SK-N-SH (cell line): ENCODE measurements at regions not wholly inside any gene's neighbourhood (a gene's known extent, or its start where the extent isn't known, plus 50 kb on each side); places are given as distances from the start of the nearest gene placed in this dataset.

Experiments used
- CTCF ChIA-PET: fragments of 300-600, 350-600 bp; formaldehyde crosslinking; extraction: SDS; loops from one replicate; lab custom pipeline; 2021; lab: Yijun Ruan, JAX
- POLR2A ChIA-PET: fragments of 350-600 bp; sonication (Branson Sonifier 250); formaldehyde crosslinking; extraction: SDS; loops from one replicate; lab custom pipeline; 2020; ENCODE audit warnings: antibody characterized with exemption, inconsistent platforms; lab: Yijun Ruan, JAX
- DNase-seq: peaks from one replicate; pipeline ENCODE4 v3.0.0; 2012
- H2AFZ ChIP-seq: fragments of 200-600 bp; sonication (generic); 2 replicates; pipeline ENCODE4 v1.8.1; 2016; ENCODE audit warnings: antibody characterized with exemption, mild to moderate bottlenecking, low read depth
- H3F3A ChIP-seq: fragments of 200-600 bp; sonication (generic); replicated peaks from 2 replicates; pipeline ENCODE3; 2016; ENCODE audit warnings: antibody characterized with exemption, mild to moderate bottlenecking; ENCODE audit not compliant: insufficient read depth
- H3K27ac ChIP-seq, 2 experiments: fragments of 200-500 bp in 1 of 2; fragments of 200-600 bp in 1 of 2; sonication (Bioruptor generic) in 1 of 2; sonication (generic), shearing (Covaris generic) in 1 of 2; 2 replicates each; pipeline versions ENCODE4 v1.5.1 to v1.6.1; 2014 to 2016; ENCODE audit warnings: low read depth in 2 of 2, inconsistent platforms in 1 of 2, low read length in 1 of 2, mild to moderate bottlenecking in 1 of 2, mixed read lengths in 1 of 2
- H3K27me3 ChIP-seq: fragments of 200-600 bp; sonication (generic), shearing (Covaris generic); 2 replicates; pipeline ENCODE4 v1.6.1; 2016; ENCODE audit warnings: mixed run types; ENCODE audit not compliant: insufficient read depth
- H3K36me3 ChIP-seq, 2 experiments: fragments of 200-500 bp in 1 of 2; fragments of 200-600 bp in 1 of 2; sonication (Bioruptor generic) in 1 of 2; sonication (generic) in 1 of 2; replicated peaks in 1 of 2; 2 replicates each; pipeline versions ENCODE3 to v1.5.1; 2014 to 2016; ENCODE audit warnings: low read length in 1 of 2, mild to moderate bottlenecking in 1 of 2; ENCODE audit not compliant: insufficient read depth in 2 of 2, control insufficient read depth in 1 of 2
- H3K4me1 ChIP-seq, 2 experiments: fragments of 200-500 bp in 1 of 2; fragments of 200-600 bp in 1 of 2; sonication (Bioruptor generic) in 1 of 2; sonication (generic), shearing (Covaris generic) in 1 of 2; 2 replicates each; pipeline versions ENCODE4 v1.5.1 to v1.6.1; 2014 to 2016; ENCODE audit warnings: low read depth in 1 of 2, low read length in 1 of 2, mixed run types in 1 of 2; ENCODE audit not compliant: insufficient read depth in 2 of 2, control insufficient read depth in 1 of 2
- H3K4me2 ChIP-seq: fragments of 200-600 bp; sonication (generic), shearing (Covaris generic); 2 replicates; pipeline ENCODE4 v1.6.1; 2017; ENCODE audit warnings: mixed run types
- H3K4me3 ChIP-seq, 2 experiments: fragments of 200-500 bp in 1 of 2; fragments of 200-600 bp in 1 of 2; sonication (Bioruptor generic) in 1 of 2; sonication (generic), shearing (Covaris generic) in 1 of 2; 2 replicates each; pipeline versions ENCODE4 v1.5.1 to v1.8.1; 2014 to 2016; ENCODE audit warnings: low read depth in 2 of 2, inconsistent platforms in 1 of 2, low read length in 1 of 2, mild to moderate bottlenecking in 1 of 2, mixed read lengths in 1 of 2, moderate library complexity in 1 of 2
- H3K79me2 ChIP-seq: fragments of 200-600 bp; sonication (generic); 2 replicates; pipeline ENCODE4 v1.8.1; 2017; ENCODE audit warnings: mild to moderate bottlenecking; ENCODE audit not compliant: insufficient read depth
- H3K9ac ChIP-seq: fragments of 200-600 bp; sonication (generic); 2 replicates; pipeline ENCODE4 v1.6.1; 2017; ENCODE audit warnings: mixed run types
- H3K9me2 ChIP-seq: fragments of 200-600 bp; sonication (generic); 2 replicates; pipeline ENCODE4 v1.6.1; 2017; ENCODE audit warnings: mixed run types
- H3K9me3 ChIP-seq: fragments of 200-600 bp; sonication (generic); 2 replicates; pipeline ENCODE4 v1.6.1; 2017; ENCODE audit warnings: mixed run types, mild to moderate bottlenecking, moderate library complexity
- H4K20me1 ChIP-seq: fragments of 200-600 bp; sonication (generic); 2 replicates; pipeline ENCODE4 v1.6.1; 2017; ENCODE audit warnings: mild to moderate bottlenecking, mixed run types; ENCODE audit not compliant: insufficient read depth
- ELF1 ChIP-seq: IDR thresholded peaks from 2 replicates; pipeline ENCODE4 v1.4.0; 2012
- EP300 ChIP-seq, 2 experiments: IDR thresholded peaks; 2 replicates each; pipeline versions ENCODE4 v1.4.0 to v1.6.1; 2012; ENCODE audit warnings: borderline replicate concordance in 1 of 2, low read depth in 1 of 2, low read length in 1 of 2
- FOSL2 ChIP-seq: IDR thresholded peaks from 2 replicates; pipeline ENCODE4 v1.4.0; 2012; ENCODE audit warnings: low read depth, mild to moderate bottlenecking, moderate library complexity, borderline replicate concordance
- FOXJ3 ChIP-seq: sonication (generic); formaldehyde crosslinking; IDR thresholded peaks from 2 replicates; pipeline ENCODE4 v1.5.1; 2020; ENCODE audit warnings: mild to moderate bottlenecking, missing genetic modification reagents
- FOXM1 ChIP-seq: IDR thresholded peaks from 2 replicates; pipeline ENCODE4 v1.4.0; 2012; ENCODE audit warnings: low read depth, mild to moderate bottlenecking
- GATA2 ChIP-seq: sonication (generic); formaldehyde crosslinking; IDR thresholded peaks from 2 replicates; pipeline ENCODE4 v1.5.0; 2020; ENCODE audit warnings: mild to moderate bottlenecking, missing genetic modification reagents
- MXI1 ChIP-seq: IDR thresholded peaks from 2 replicates; pipeline ENCODE4 v1.6.1; 2012; ENCODE audit warnings: mild to moderate bottlenecking, low read depth, low read length, improper control_type of control experiment
- NFIC ChIP-seq: IDR thresholded peaks from 2 replicates; pipeline ENCODE4 v1.4.0; 2012; ENCODE audit warnings: borderline replicate concordance
- NRF1 ChIP-seq: IDR thresholded peaks from 2 replicates; pipeline ENCODE4 v1.6.1; 2012; ENCODE audit warnings: low read depth, mild to moderate bottlenecking, low read length
- RAD21 ChIP-seq: IDR thresholded peaks from 2 replicates; pipeline ENCODE4 v1.6.1; 2012; ENCODE audit warnings: mild to moderate bottlenecking, low read length
- RFX5 ChIP-seq: IDR thresholded peaks from 2 replicates; pipeline ENCODE4 v1.6.1; 2012; ENCODE audit warnings: mild to moderate bottlenecking, improper control_type of control experiment, low read length
- RXRA ChIP-seq: IDR thresholded peaks from 2 replicates; pipeline ENCODE4 v1.4.0; 2012; ENCODE audit warnings: low read depth, mild to moderate bottlenecking, borderline replicate concordance
- SIN3A ChIP-seq: IDR thresholded peaks from 2 replicates; pipeline ENCODE4 v1.6.1; 2012; ENCODE audit warnings: low read depth, mild to moderate bottlenecking, low read length, moderate library complexity, borderline replicate concordance
- TEAD4 ChIP-seq: IDR thresholded peaks from 2 replicates; pipeline ENCODE4 v1.4.0; 2012; ENCODE audit warnings: mild to moderate bottlenecking, borderline replicate concordance; ENCODE audit not compliant: insufficient read depth
- YY1 ChIP-seq: IDR thresholded peaks from 2 replicates; pipeline ENCODE4 v1.4.0; 2012; ENCODE audit warnings: low read depth, mild to moderate bottlenecking
- WGBS: methylation state at CpG from one replicate; pipeline ENCODE4 v1.1.6; 2017; ENCODE audit warnings: low lambda C conversion rate; 5-methylcytosine and 5-hydroxymethylcytosine counted together
- TF ChIP-seq, protein P1 (sequence below): fragments of 150-350 bp; IDR thresholded peaks from 2 replicates; pipeline ENCODE4 v1.6.1; 2016; ENCODE audit warnings: mild to moderate bottlenecking, low read depth, low read length
- TF ChIP-seq, protein P2 (sequence below): IDR thresholded peaks from 2 replicates; pipeline ENCODE4; 2012
- TF ChIP-seq, protein P3 (sequence below): fragments of 150-350 bp; IDR thresholded peaks from 2 replicates; pipeline ENCODE4 v1.6.1; 2017; ENCODE audit warnings: antibody characterized with exemption, low read length, low read depth, borderline replicate concordance
- TF ChIP-seq, protein P4 (sequence below): IDR thresholded peaks from 2 replicates; pipeline ENCODE4 v1.4.0; 2012; ENCODE audit warnings: low read depth, borderline replicate concordance
- TF ChIP-seq, protein P5 (sequence below): IDR thresholded peaks from 2 replicates; pipeline ENCODE4 v1.6.1; 2012; ENCODE audit warnings: mild to moderate bottlenecking, low read depth, low read length, moderate library complexity

DNA sequence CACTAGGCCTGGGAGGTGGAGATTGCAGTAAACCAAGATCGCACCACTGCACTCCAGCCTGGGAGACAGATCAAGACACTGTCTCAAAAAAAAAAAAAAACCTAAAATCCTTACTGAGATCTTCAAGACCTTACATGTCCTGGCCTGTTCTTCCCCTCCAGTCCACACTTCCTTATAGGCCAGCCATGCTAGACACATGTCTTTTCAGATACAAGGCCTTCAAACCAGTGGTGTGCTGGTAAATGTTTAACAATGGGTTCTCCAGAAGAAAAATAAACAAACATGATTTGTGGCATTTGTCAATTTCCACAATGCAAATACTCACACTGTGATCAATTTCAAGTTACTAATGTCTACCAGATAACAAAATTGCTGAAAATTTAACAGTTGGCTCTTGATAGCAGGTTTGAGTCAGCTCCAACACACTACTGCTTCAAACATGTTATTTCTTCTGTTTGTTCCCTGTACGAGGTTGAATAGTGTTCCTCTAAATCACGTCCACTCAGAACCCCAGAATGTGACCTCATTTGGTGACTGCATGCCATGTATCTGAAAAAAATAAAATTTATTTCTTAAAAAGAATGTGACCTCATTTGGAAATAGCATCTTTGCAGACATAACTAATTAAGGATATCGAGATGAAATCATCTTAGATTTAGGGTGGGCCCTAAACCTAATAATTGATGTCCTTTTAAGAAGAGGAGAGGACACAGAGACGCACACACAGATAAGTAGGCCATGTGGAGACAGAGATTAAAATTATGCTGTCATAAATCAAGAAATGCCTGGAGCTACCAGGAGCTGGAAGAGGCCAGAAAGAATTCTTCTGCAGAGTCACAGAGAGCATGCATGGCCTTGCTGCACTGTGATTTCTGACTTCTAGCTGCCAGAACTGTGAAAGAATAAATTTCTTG, 144.4 kb downstream of the ZNF674 start:
- 0 out of 2 replicates have a peak, but pooled peaks cover 8% of the 10 kb centered on the region for H3K27me3 ChIP-seq
- POLR2A ChIA-PET = no interaction called here

More for the DNA sequence above, 144.4 kb downstream of the ZNF674 start:
- CTCF ChIA-PET = interaction anchor here (1.1 kb wide), 1 partner anchor 14 kb away, joined by 4 read pairs; no protein-coding TSS in a partner anchor
- no peak for DNase-seq
- Histone ChIP-seq H3K9ac (no peak overlapping the region), H3K4me1 (no peaks in the 10 kb centered on the region), H3K36me3 (no peaks in the 10 kb centered on the region), H3K9me2 (no peaks in the 10 kb centered on the region)
- TF ChIP-seq FOXJ3 (no peak), FOSL2 (no peak), EP300 (IDR thresholded peaks at IDR 0.05; ENCODE audit: borderline replicate concordance in 1 of 2, low read depth in 1 of 2, low read length in 1 of 2) (no peak), MXI1 (no peak), NFIC (no peak), TEAD4 (no peak), RAD21 (no peak), YY1 (no peak), RXRA (no peak), ELF1 (no peak), FOXM1 (no peak), NRF1 (no peak), RFX5 (no peak), SIN3A (no peak), GATA2 (CRISPR knock-in tag) (no peak)
- TF ChIP-seq, protein P1, sequence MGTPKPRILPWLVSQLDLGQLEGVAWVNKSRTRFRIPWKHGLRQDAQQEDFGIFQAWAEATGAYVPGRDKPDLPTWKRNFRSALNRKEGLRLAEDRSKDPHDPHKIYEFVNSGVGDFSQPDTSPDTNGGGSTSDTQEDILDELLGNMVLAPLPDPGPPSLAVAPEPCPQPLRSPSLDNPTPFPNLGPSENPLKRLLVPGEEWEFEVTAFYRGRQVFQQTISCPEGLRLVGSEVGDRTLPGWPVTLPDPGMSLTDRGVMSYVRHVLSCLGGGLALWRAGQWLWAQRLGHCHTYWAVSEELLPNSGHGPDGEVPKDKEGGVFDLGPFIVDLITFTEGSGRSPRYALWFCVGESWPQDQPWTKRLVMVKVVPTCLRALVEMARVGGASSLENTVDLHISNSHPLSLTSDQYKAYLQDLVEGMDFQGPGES = no peak
- TF ChIP-seq, protein P2, sequence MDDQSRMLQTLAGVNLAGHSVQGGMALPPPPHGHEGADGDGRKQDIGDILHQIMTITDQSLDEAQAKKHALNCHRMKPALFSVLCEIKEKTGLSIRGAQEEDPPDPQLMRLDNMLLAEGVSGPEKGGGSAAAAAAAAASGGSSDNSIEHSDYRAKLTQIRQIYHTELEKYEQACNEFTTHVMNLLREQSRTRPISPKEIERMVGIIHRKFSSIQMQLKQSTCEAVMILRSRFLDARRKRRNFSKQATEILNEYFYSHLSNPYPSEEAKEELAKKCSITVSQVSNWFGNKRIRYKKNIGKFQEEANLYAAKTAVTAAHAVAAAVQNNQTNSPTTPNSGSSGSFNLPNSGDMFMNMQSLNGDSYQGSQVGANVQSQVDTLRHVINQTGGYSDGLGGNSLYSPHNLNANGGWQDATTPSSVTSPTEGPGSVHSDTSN = no peak
- TF ChIP-seq, protein P3, sequence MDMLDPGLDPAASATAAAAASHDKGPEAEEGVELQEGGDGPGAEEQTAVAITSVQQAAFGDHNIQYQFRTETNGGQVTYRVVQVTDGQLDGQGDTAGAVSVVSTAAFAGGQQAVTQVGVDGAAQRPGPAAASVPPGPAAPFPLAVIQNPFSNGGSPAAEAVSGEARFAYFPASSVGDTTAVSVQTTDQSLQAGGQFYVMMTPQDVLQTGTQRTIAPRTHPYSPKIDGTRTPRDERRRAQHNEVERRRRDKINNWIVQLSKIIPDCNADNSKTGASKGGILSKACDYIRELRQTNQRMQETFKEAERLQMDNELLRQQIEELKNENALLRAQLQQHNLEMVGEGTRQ = no peak
- TF ChIP-seq, protein P4, sequence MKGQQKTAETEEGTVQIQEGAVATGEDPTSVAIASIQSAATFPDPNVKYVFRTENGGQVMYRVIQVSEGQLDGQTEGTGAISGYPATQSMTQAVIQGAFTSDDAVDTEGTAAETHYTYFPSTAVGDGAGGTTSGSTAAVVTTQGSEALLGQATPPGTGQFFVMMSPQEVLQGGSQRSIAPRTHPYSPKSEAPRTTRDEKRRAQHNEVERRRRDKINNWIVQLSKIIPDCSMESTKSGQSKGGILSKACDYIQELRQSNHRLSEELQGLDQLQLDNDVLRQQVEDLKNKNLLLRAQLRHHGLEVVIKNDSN = no peak
- TF ChIP-seq, protein P5, sequence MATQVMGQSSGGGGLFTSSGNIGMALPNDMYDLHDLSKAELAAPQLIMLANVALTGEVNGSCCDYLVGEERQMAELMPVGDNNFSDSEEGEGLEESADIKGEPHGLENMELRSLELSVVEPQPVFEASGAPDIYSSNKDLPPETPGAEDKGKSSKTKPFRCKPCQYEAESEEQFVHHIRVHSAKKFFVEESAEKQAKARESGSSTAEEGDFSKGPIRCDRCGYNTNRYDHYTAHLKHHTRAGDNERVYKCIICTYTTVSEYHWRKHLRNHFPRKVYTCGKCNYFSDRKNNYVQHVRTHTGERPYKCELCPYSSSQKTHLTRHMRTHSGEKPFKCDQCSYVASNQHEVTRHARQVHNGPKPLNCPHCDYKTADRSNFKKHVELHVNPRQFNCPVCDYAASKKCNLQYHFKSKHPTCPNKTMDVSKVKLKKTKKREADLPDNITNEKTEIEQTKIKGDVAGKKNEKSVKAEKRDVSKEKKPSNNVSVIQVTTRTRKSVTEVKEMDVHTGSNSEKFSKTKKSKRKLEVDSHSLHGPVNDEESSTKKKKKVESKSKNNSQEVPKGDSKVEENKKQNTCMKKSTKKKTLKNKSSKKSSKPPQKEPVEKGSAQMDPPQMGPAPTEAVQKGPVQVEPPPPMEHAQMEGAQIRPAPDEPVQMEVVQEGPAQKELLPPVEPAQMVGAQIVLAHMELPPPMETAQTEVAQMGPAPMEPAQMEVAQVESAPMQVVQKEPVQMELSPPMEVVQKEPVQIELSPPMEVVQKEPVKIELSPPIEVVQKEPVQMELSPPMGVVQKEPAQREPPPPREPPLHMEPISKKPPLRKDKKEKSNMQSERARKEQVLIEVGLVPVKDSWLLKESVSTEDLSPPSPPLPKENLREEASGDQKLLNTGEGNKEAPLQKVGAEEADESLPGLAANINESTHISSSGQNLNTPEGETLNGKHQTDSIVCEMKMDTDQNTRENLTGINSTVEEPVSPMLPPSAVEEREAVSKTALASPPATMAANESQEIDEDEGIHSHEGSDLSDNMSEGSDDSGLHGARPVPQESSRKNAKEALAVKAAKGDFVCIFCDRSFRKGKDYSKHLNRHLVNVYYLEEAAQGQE = no peak
- TF ChIP-seq, all 33 proteins: peak for 0
- H3F3A ChIP-seq = no peaks in the 10 kb centered on the region
- no peak overlapping the region for H3K4me3 ChIP-seq
- H2AFZ ChIP-seq = no peak overlapping the region
- H3K79me2 ChIP-seq = no peaks in the 10 kb centered on the region
- no peak overlapping the region for H3K4me2 ChIP-seq
- no peaks in the 10 kb centered on the region for H4K20me1 ChIP-seq
- H3K9me3 ChIP-seq = no peaks in the 10 kb centered on the region; the same call in 1 of the 2 replicates
- H3K27ac ChIP-seq = no peak overlapping the region
- WGBS = 32% methylated on average over 5 of the region's 5 CpGs
